NCI-H1048 (cell line): ENCODE measurements at regions not wholly inside any gene's neighbourhood (a gene's known extent, or its start where the extent isn't known, plus 50 kb on each side); places are given as distances from the start of the nearest gene placed in this dataset.
"Not testable (repeated sequence)": the region's sequence is repeated elsewhere in the genome, so short reads cannot be mapped to it uniquely, and the experiment has no call there.

Experiments
- DNase-seq: peaks from one replicate; lab custom pipeline; 2025; lab: John Stamatoyannopoulos, UW

DNA sequence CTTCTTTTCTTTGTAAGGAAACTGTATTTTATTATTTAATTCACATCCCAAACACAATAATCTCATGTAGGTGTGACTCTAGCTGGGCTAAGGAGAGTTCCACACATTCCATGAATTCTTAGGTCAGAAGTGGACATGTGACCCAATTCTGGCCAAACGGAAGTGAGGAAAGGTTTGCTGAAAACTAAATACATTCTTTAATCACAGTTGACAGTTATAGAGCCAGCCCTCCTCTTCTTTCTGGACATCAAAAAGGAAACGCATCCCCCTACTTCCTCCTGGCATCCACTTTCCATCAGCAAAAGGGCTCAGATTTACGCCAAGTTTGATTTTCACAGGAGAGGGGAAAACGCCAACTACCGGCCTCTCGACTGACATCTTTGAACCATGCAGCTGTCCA is 774.4 kb upstream of the POM121L12 start:
- DNase-seq = no peak

DNA sequence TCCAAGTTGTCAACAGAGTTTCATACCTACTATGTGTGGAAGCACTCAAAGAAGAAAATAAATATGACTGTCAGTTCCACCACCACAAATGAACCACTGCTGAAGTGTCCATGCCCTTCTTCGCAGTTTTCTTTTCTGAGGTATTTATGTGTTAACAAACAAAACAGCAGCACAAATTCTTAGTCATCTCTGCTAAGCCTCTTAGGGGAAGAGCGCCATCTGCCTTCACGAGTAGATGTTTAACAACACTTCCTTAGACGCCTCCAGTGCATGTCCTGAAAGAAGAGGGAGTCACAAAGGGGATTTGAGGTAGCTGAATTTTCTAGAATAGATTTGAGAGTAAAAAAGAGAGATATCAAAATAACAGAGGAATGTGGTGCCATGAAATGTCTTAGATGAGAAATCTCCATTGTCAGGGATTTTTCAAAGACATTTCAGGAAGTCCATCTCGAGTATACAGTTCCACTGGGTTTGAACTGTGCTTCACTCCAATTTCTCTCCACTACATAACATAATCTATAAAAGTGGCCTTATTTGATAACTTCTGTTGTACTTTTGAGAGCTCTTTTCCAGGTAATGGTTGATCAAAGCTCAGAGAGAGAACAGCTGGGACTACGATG is 775.3 kb upstream of the POM121L12 start:
- no peak for DNase-seq

DNA sequence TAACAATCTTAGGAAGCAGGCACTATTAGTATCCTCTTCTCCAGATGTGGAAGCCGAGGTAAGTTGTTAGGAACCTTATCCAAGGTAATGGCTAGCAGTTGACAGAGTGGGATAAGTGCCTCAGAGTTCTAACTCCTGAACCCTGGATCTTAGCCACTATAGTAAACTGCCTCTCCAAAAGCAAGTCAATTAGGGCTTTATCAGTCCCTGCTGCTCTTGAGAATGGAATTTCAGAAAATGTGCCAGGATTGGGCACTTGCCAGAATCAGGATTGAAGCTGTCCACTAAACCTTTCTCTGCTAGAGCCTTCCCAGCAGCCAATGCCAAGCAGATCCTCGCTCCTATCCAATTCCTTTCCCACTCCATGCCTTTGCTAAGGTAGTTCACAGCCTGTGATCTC is 777.5 kb upstream of the POM121L12 start:
- DNase-seq = no peak

DNA sequence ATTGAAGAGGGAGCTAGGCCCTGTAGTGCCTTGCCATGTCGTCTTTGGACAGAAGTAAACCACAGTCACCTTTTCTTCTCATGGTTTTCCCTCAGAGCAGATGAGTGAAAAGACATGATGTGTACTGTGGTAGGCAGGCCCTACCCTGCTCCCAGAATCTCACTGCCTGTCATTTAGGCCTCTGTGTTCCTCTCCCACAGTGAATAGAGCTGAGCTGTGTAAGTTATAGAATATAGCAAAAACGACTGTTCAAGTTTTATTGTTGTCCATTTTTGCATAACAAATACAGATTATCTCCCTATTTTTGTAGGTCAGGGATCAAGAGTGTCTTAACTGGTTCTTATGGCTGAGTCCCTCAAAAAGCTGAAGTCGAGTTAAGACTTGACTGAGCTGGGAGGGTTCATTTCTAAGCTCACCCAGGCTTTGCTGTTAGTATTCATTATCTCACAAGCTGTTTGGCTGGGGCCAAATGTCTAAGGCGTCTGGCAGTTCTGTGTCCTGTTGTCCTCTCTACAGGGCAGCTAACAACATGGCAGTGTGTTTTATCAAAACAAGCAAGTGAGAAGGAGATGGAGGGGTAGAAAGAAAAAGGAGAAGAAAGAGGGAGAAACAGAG is 780.9 kb upstream of the POM121L12 start:
- no peak for DNase-seq

DNA sequence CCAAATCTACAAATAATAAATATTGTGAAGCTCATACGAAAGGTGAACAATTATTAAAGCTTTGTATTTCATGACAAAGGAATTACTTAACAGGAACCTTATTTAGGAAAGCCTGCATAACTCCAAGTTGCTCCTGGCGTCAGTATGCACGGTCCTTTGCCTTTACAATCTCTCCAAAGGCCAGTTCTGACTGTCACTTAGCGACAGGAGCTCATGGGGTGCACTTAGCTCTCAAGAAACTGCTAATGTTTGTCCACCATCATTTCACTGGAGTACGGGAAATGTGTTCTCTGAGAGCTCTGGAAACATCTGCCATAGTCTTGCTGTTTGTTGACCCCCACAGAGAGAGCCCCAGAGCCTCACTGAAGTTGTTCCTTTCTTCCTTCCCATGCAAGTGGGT is 781.5 kb upstream of the POM121L12 start:
- no peak for DNase-seq

DNA sequence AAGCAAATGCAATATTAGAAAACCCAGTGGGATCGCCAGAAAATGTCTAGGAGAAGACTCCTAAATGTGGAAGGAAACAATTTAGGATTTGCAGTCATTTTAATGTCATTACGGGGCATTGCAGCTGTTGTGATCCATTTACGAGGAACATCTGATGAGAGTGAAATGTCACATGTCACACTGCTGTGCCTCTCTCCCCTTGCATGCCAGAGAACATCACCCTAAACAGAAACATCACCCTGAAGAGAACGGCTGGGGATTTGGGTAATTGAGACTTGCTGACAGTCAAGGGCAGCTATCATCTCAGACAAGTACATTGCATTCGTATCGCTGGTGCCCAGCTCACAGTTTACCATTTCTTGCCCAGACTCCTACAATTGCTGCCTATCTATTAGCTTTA is 785.7 kb upstream of the POM121L12 start:
- DNase-seq = no peak

DNA sequence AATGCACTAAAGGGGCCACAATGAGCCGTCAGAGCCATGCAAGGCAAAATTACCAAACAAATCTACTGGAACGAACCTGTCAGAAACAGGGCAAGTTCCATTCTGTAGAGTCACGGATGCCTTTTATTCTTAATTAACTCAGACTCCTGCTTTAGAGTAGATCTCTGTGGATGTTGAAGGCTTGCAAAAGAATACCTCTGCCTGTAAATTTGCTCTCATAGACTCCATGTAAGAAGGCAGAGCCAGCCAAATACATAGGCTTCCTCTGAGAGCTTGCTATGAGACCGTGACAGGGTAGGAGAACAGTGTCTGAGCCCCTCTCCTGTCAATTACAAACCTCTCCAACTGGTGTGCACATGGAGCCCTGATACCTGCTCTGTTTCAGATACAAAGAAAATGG is 787.9 kb upstream of the POM121L12 start:
- DNase-seq = no peak

DNA sequence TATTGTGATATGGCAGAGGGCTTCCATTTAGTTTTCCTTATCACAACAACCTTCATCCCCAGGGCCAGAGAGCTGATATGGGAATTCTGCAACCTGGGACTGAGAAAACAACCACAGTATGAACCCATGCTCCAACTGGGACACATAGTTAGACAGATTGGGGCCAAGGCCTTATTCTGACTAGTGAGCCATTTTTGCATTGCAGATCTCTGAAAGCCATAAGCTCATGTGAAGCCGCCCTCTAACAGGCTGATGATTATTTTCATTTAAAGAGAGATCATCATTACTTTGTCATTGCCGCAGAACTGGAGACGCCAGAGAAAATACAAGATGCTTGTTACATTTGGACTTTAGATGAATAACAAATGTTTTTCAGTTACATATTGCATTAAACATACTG is 791.7 kb upstream of the POM121L12 start:
- DNase-seq = no peak

DNA sequence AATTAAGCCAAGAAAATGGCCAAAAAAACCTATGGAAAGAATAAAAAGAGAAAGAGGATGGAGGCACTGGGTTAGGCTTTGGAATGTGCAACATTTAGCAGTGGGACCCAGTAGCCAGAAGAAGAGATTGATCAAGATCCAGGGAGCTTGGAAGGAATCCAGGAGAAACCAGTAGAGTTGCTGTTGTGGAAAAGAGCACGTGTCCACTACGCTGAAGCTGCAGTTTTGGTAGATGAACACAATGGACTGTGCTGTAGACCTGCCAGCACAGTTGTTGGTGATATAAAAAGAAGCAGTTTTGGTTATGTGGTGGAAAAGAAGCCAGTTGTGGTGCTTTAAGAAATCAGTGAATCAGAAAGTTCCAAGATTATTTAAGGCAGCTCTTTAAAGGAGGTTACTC is 802.2 kb upstream of the POM121L12 start:
- DNase-seq = no peak

DNA sequence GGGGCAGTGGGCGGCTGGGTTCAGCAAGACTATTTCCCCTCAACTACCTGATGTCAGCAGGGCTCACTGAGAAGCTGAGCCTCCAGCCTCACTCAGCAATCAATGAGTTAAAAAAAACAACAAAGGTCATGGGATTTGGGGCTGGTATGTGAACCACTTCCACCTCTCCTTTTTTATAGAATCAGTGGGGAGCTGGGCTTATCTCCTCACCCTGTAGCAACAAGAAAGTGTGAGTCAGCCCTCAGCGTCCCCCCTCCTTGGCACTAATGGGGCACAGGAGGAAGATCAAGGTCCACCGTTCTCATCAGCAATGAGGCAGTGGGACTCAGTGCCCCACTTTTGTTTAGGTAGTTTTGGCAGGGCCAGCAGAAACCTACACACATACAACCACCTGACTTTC is 823.5 kb upstream of the POM121L12 start:
- no peak for DNase-seq

DNA sequence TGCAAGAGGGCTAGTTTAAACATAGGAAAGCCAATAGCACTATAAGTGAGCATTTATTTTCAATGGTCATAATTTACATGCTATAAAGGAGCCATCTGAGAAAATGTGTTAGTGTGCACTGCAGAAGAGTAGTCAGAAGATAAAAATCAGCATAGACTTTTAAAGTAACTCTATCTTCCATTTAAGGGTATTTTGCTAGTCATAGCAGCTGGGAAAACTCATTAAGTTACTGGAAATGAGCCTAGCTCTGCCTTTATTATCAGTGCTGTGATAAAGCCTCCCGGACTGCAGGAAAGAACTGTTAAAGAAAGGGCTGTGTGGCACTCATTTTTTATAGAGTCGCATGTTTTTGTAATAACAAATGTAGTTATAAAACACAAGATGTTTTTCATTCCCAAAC is 825.8 kb upstream of the POM121L12 start:
- peak; percentile 54 for DNase-seq

DNA sequence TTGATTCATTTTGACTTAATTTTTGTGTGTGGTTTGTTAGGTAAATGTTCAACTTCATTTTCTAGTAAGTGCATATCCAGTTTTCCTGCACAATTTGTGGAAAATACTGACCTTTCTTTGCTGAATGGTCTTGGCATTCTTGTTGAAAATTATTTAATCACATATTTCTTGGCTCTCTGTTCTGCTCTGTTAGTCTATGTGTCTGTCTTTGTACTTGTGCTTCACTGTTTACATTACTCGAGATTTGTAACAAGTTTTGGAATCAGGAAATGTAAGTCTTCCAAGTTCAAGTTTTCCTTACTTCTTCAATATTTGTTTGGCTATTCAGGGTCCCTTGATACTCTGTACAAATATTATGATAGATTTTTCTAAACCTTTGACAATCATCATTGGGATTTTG is 838.2 kb upstream of the POM121L12 start:
- no peak for DNase-seq

DNA sequence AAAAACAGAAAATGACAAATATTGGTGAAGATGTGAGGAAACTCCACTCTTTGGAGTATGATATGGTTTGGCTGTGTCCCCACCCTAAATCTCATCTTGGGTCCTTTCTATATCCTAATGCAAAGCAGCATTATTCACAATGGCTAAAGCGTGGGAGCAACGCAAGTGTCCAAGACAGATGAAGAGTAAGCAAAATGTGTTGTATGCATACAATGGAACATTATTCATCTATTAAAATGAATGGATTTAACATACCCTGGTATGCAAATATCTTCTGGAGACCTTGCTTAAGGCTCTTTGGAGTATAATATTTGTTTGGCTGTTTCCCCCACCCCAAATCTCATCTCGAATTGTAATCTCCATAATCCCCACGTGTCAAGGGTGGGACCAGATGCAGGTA is 839.8 kb upstream of the POM121L12 start:
- peak; percentile 67 for DNase-seq

DNA sequence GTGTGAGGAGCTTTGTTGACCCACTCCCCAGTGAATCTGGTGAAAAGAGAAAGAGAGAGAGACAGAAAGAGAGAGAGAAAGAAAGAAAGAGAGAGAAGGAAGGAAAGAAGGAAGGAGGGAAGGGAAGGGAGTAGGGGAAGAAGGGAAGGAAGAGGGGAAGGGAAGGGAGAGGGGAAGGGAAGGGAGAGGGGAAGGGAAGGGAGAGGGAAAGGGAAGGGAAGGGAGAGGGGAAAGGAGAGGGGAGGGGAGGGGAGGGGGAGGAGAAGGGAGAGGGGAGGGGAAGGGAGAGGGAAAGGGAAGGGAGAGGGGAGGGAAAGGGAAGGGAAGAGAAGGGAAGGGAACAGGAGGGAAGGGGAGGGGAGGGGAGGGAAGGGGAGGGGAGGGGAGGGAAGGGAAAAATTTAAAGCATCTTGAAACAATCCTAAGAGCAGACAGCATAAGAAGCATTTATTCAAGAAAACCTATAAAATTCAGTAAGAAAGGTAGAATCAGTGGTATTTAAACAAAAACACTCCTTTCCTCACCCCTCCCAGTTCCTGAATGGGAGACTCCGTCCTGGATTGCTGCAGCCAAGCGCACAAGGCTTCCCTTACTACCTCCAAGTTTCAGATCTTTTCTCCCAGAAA is 846.2 kb upstream of the POM121L12 start:
- DNase-seq = no peak

DNA sequence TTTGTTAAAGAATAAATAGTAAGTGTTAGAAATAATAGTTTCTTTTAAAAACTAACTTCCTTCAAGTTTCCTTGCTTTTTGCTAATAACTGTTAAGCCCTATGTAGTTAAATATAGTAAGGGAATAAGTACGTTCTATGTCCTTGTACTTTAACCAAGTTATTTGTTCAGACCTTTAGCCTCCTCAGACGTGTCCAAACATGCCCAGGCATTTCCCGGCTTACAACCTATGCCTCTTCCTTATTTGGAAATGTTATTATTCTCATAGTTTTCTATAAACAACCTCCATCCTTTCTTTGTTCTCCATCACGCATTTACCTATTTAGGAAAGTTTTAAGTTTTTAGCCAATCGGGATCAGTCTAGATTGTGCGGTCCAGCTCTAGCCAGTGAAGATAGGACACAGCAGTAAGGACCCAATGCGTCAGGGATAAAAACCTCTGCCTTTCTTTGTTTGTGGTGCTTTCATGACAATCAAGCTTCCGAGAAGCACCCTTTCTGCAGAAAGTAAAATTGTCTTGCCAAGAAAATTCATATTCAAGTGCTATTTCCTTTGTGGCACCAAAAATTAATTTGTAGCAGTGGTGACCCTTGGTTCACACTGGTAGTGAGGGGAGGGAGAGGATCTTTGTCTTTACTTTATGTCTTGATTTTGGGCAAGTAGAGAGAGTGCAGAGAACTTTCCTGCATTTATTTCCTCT is 851.3 kb upstream of the POM121L12 start:
- DNase-seq = no peak

DNA sequence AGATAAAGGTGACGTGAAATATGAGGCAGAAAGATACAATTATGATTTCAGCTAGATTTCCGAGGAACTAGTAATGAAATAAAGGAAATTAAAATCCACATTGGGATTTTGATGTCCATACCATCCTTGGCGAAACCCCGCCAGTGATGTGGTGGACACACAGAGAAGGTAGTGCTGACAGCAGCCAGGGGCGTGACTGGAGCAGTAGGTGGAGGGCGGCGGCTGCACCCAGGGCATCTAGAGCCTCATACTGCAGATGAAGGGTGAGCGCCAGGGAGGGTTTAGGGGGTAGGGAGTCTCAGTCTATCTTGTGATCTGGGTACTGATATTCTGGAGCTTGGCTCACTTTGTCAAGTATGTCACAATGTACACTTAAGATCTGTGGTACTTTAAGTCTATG is 855.5 kb upstream of the POM121L12 start:
- DNase-seq = no peak

DNA sequence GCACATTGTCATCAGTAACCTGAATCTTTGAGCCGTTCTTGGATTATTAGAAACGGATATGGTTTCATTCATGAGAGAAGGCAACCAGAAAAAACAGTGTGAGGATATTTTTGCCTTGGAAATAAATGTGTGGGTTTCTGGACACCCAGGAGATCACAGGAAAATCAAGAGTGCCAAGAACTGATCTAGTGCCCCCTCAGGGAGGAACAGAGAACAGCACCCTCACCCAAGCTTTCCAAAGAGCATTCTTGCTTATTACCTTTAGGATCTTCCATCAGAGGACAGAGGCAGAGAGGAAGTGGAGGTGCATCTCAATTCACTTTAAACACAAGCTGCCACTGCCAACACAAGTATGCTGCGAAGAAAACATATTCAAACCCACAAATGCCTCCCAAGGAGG is 851.5 kb upstream of the COBL start:
- no peak for DNase-seq

DNA sequence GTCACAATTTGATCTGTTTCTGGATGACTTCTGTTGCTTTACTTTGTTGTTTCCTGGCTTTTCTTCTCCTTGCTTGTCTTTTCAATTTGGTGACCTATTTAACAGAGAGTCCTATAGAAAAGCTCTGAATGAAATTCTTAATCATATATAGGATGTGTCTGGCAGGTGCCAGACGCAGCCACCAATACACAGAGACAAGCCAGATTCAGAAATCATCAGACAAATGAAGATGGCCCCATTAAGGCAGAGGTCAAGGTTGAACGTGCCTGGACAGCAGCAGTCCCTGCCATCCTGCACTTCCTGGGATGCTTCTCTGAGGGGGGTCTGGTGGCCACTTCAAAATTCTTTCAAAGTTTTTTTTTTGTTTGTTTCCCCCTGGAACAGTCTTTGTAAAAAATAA is 846.7 kb upstream of the COBL start:
- DNase-seq = no peak

DNA sequence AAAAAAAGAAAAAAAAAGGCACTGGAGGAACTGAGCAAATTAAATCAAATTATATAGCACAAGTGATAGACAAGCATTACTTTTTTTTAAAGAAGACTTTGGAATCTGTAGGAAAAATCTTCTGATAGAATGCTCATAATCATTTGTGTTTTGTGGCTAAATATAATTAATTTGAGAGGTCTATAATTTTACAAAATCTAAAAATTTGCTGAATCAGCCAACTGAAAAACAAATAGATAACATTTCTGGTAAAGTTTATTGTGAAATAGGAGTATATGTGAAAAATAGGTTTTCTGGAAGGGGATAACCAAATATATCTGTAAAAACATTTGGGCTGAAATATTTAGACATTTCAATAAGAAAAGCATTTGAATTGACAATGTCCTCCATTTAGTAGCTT is 844.9 kb upstream of the COBL start:
- no peak for DNase-seq

DNA sequence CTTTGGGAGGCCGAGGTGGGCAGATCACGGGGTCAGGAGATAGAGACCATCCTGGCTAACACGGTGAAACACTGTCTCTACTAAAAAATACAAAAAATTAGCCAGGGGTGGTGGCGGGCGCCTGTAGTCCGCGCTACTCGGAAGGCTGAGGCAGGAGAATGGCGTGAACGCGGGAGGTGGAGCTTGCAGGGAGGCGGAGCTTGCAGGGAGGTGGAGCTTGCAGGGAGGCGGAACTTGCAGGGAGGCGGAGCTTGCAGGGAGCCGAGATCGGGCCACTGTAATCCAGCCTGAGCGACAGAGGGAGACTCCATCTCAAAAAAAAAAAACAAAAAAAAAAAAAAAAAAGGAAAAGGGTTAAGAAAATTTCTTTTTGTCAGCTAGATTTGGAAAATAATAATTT is 842.8 kb upstream of the COBL start:
- not testable (repeated sequence) for DNase-seq

DNA sequence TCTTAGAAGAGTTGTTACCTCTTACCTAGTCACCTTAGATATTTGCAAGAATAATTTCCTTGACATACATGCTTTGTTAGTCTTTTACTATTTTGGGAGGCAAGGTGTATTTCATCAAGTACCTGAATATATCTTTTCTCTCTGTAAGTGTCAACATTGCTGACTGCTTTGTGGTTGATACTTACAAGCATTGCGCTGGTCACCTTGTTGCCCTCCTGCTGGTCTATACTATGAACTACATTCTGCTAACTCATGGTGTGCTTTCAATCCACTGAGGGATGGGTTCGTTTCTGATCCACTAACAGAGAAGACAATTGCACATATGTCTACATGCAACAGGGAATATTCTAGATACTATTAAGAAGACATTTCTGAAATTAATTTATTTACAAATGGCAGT is 837.8 kb upstream of the COBL start:
- DNase-seq = no peak

DNA sequence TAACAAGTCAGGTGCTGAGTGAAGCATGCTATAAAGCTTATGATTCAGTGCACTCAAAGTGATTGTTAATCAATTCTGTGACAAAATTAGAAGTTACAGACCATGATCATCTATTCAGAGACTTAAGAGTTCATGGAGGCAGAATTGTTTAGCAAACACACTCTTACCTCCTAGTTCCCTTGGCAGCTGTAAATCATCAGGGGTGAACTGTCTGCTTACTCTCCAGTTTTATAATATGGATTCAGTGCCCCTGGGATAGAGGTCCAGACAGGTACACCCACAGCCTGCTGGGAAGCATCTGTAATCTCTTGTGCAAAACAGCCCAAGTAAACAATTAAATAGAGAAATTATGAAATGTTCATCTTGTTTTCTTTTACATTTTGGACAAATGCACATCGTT is 835.0 kb upstream of the COBL start:
- no peak for DNase-seq

DNA sequence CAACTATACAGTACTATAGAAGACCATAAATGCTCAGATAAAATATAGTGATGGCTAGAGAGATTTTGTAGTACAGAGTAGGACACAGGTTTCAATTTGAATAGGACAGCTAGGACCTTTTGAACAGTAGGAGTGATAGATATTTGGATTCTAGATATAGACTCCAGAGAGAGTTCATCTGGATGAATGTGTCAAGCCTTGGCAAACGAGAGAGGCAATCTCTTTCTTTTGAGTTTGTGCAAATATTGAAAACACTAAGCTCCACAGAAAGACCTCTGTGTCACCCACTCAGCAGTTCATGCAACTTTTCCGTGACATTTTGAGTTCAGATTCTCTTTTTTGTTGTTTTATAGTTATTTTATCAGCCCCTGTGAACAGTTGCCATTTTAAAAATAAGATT is 834.3 kb upstream of the COBL start:
- no peak for DNase-seq
